ENCODE measurements at regions not wholly inside any gene's neighbourhood (a gene's known extent, or its start where the extent isn't known, plus 50 kb on each side); places are given as distances from the start of the nearest gene placed in this dataset.
"Not testable (repeated sequence)": the region's sequence is repeated elsewhere in the genome, so short reads cannot be mapped to it uniquely, and the experiment has no call there.

DNA sequence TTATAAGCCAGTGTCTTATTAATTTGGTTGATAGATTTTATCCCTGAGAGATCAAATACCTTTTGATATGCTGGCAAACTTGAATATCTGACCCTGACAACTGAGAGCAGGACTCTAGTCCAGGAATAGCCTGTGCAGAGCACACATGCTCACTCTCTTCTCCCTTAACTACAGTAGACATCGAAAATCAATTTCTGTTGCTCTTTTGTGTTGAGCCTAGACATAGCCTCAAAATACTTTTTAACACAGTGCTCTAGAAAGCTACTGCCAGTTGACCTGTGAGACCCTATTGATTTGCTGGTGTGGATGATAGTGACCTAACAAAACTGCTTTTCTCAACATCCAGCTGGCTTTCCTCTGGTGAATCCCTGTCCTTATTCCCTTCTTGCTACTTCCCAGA, 86.4 kb upstream of the ANKRD28 start:
- CTCF ChIA-PET = no interaction called here
- intact Hi-C loops (cut with micrococcal nuclease) = no loop called here
- H3K27me3 Mint-ChIP-seq (ENCODE audit: low read depth) = no peaks in the 10 kb centered on the region
- DNase-seq = no peak
- H3K4me1 Mint-ChIP-seq (ENCODE audit: low read depth) = no peaks in the 10 kb centered on the region
- H3K4me3 Mint-ChIP-seq = no peak overlapping the region
- peaks cover 7% of the 10 kb centered on the region for H3K9me3 Mint-ChIP-seq
- H3K36me3 Mint-ChIP-seq (ENCODE audit: low read depth) = no peaks in the 10 kb centered on the region
- no peak overlapping the region for H3K27ac Mint-ChIP-seq

DNA sequence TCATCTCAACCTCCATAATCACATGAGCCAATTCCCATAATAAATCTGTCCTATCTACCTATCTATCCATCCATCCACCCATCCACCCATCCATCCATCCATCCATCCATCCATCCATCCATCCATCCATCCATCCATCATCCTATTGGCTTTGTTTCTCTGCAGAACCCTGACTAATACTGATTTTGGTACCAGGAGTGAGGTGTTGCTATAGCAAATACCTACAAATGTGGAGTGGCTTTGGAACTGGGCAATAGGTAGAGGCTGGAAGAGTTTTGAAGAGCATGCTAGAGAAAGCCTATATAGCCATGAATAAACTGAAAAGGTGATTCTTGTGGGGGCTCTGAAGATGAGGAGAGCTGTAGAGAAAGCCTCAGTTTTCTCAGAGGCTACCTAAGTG, 88.7 kb upstream of the ANKRD28 start:
- intact Hi-C loops (cut with micrococcal nuclease) = no loop called here
- no peak for DNase-seq
- no peak overlapping the region for H3K4me3 Mint-ChIP-seq
- H3K9me3 Mint-ChIP-seq = peaks cover 7% of the 10 kb centered on the region
- no peaks in the 10 kb centered on the region for H3K4me1 Mint-ChIP-seq (ENCODE audit: low read depth)
- peaks cover 2% of the 10 kb centered on the region for H3K27me3 Mint-ChIP-seq (ENCODE audit: low read depth)
- H3K36me3 Mint-ChIP-seq (ENCODE audit: low read depth) = no peaks in the 10 kb centered on the region
- H3K27ac Mint-ChIP-seq = no peak overlapping the region
- CTCF ChIA-PET = no interaction called here

DNA sequence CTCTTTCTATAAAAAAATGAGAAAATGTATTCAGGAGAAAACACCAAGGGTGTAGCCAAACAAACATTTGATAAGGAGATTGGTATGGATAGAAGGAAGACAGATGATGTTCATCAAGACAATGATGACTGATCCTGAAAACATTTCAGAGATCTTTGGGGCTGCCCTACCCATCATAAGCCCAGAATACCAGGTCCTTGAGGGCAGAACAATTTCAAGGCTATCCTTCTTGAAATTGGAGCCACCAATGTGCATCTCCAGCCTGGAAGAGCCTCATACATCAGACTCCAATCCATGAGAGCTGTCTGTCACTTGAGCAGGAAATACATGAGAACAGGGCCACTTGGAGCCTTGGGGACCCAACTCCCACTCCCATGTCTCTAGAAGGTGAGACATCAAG, 89.5 kb upstream of the ANKRD28 start:
- peaks cover 7% of the 10 kb centered on the region for H3K9me3 Mint-ChIP-seq
- peaks cover 2% of the 10 kb centered on the region for H3K27me3 Mint-ChIP-seq (ENCODE audit: low read depth)
- DNase-seq = no peak
- no peak overlapping the region for H3K4me3 Mint-ChIP-seq
- H3K4me1 Mint-ChIP-seq (ENCODE audit: low read depth) = no peaks in the 10 kb centered on the region
- intact Hi-C loops (cut with micrococcal nuclease) = no loop called here
- H3K36me3 Mint-ChIP-seq (ENCODE audit: low read depth) = no peaks in the 10 kb centered on the region
- CTCF ChIA-PET = no interaction called here
- no peak overlapping the region for H3K27ac Mint-ChIP-seq

DNA sequence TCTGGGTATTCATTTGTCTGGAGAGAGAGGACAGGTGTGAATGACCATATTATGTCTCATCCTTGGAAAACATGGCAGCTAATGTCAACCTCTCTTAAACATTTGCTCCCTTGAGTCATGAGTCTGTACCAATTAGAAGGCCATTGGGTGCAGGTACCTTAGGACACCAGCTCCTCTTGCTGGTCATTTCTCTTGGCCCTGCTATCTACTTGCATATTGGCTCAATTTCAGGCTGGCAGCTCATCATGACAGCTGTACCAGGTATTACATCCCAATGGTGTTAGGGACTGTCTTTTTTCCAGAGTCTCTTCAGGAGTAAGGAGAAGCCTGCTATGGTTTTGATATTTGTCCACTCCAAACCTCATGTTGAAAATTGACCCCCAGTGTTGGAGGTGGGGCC, 92.2 kb upstream of the ANKRD28 start:
- no peak overlapping the region for H3K4me3 Mint-ChIP-seq
- CTCF ChIA-PET = no interaction called here
- intact Hi-C loops (cut with micrococcal nuclease) = no loop called here
- H3K4me1 Mint-ChIP-seq (ENCODE audit: low read depth) = no peaks in the 10 kb centered on the region
- H3K27ac Mint-ChIP-seq = no peak overlapping the region
- peaks cover 7% of the 10 kb centered on the region for H3K9me3 Mint-ChIP-seq
- peaks cover 2% of the 10 kb centered on the region for H3K27me3 Mint-ChIP-seq (ENCODE audit: low read depth)
- no peak for DNase-seq
- H3K36me3 Mint-ChIP-seq (ENCODE audit: low read depth) = no peaks in the 10 kb centered on the region

DNA sequence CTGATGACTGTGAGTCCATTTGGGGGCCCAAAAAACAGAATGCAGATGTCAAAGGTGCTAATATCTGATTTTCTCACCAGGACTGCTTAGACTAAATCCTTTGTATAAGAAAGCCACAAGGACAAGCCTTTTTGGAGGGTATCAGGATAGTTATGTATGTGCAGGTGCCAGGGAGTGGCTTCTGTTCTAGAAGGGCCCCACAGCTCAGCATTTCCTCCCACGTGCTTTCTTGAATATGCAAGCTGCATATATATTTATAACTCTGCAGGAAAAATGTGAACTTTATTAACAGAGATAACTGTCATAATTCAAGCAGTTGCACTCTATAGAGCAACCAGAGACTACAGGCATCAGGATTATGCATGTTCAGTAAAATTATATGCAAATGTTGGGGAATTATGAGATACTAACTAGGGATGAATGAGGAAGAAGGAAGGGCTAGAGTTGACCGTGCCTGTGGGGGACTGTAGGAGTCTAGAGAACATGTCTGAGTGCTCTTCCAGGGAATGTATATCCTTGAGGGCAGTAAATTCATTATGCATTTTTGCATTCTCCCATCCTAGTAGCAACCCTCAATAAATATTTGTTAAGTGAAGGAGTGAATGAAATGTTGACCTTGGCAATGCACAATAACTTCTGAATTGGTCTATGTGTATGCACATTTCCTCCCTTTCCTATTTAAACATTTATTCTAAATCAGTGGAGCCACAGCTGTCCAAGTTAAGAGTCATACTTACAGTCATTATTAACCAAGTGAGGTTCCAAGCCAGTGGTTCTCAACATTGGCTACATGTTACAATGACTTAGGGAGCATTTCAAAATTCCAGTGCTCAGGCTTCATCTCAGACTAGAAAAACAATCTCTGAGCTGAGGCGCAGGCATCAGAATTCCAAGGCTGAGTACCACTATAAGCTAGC, 94.8 kb upstream of the ANKRD28 start:
- intact Hi-C loops (cut with micrococcal nuclease) = no loop called here
- H3K9me3 Mint-ChIP-seq = peaks cover 2% of the 10 kb centered on the region
- H3K27ac Mint-ChIP-seq = no peak overlapping the region
- DNase-seq = no peak
- CTCF ChIA-PET = no interaction called here
- H3K27me3 Mint-ChIP-seq (ENCODE audit: low read depth) = peaks cover 2% of the 10 kb centered on the region
- peaks cover 2% of the 10 kb centered on the region for H3K4me1 Mint-ChIP-seq (ENCODE audit: low read depth)
- no peak overlapping the region for H3K4me3 Mint-ChIP-seq
- H3K36me3 Mint-ChIP-seq (ENCODE audit: low read depth) = no peaks in the 10 kb centered on the region

DNA sequence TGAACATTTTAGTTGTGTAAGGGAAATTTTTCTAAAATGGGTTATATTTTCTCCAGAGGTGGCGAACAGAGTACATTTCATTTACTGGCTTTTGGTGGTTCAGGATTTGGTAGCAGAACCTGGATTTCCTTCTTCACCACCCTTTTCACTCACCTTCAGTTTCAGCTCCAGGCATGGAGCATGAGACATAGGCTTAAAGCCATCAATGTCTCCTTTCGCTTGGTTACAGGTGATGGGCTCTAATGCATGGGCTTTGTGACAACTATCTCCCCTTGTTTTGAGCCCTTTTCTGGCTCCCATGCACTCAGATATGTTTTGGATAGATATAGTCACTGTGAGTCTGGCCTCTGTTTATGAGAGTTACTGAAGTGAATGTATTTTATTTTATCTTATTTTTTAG, 96.6 kb upstream of the ANKRD28 start:
- Mint-ChIP-seq H3K27ac (no peak overlapping the region), H3K27me3 (ENCODE audit: low read depth) (peaks cover 2% of the 10 kb centered on the region), H3K4me1 (ENCODE audit: low read depth) (peaks cover 2% of the 10 kb centered on the region), H3K4me3 (no peak overlapping the region), H3K36me3 (ENCODE audit: low read depth) (no peaks in the 10 kb centered on the region), H3K9me3 (peaks cover 2% of the 10 kb centered on the region)
- DNase-seq = no peak
- CTCF ChIA-PET = no interaction called here
- intact Hi-C loops (cut with micrococcal nuclease) = no loop called here

DNA sequence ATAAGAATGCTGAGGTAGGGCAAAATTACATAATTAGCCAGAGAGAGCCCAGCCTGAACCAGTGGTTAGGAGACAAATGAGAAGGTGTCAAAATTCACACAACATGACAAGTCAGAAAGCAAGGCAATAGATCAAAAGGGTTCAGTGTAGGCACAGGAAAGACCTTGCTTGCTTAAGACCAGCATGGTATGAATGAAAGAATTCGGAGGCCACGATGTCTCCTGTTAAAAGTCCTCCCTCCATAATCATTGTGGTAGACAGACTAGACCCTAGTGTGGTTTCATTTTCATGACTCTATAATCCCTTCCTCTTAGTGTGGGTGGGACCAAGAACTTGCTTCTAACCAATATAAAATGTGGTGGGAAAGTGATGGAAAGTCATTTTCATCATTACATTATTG, 98.7 kb upstream of the ANKRD28 start:
- H3K4me3 Mint-ChIP-seq = no peak overlapping the region
- no peaks in the 10 kb centered on the region for H3K36me3 Mint-ChIP-seq (ENCODE audit: low read depth)
- no peaks in the 10 kb centered on the region for H3K27me3 Mint-ChIP-seq (ENCODE audit: low read depth)
- CTCF ChIA-PET = no interaction called here
- peaks cover 2% of the 10 kb centered on the region for H3K4me1 Mint-ChIP-seq (ENCODE audit: low read depth)
- peaks cover 2% of the 10 kb centered on the region for H3K9me3 Mint-ChIP-seq
- intact Hi-C loops (cut with micrococcal nuclease) = no loop called here
- no peak for DNase-seq
- H3K27ac Mint-ChIP-seq = no peak overlapping the region

DNA sequence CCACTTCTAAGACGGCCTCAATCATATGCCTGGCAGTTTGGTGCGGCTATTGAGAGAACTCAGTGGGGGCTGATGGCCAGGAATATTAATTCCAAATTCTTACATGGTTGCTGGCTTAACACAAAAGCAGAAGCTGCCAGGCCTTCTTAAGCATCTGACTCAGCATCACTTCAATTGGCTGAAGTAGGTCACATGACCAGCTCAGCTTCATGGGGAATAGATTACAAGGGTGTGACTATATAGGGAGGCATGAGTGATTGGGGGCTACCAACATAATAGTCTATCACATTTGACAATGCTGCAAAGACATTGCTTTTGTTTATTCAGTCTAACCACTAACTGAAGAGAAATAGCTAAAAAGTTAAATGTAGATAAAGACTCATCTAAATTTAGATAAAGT, 101.6 kb upstream of the ANKRD28 start:
- CTCF ChIA-PET = no interaction called here
- H3K27ac Mint-ChIP-seq = no peak overlapping the region
- no peak for DNase-seq
- intact Hi-C loops (cut with micrococcal nuclease) = no loop called here
- no peaks in the 10 kb centered on the region for H3K27me3 Mint-ChIP-seq (ENCODE audit: low read depth)
- no peaks in the 10 kb centered on the region for H3K36me3 Mint-ChIP-seq (ENCODE audit: low read depth)
- H3K4me1 Mint-ChIP-seq (ENCODE audit: low read depth) = peaks cover 2% of the 10 kb centered on the region
- peaks cover 2% of the 10 kb centered on the region for H3K9me3 Mint-ChIP-seq
- no peak overlapping the region for H3K4me3 Mint-ChIP-seq

DNA sequence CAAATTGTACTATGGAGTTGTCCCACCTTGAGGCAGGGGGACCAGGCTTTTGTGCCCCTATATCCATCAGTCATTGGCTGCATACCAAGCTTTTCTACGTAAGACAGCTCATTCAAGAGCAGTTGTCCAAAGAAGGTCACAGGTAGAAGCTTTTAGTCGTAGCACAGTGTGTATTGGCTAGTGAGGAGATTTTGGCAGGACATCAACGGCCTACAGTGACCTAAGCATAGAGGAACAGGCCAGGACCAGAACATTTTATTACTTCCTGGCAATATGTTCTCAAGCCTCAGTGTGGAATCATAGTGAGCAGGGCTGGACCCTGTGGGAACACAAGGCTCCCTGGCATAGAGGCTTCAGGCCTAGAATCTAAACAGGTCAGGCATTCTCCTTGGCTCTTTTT, 105.4 kb upstream of the ANKRD28 start:
- Mint-ChIP-seq H3K4me1 (ENCODE audit: low read depth) (no peaks in the 10 kb centered on the region), H3K36me3 (ENCODE audit: low read depth) (no peaks in the 10 kb centered on the region), H3K4me3 (no peak overlapping the region), H3K27ac (no peak overlapping the region), H3K9me3 (peaks cover 3% of the 10 kb centered on the region), H3K27me3 (ENCODE audit: low read depth) (no peaks in the 10 kb centered on the region)
- DNase-seq = no peak
- intact Hi-C loops (cut with micrococcal nuclease) = no loop called here
- CTCF ChIA-PET = no interaction called here

DNA sequence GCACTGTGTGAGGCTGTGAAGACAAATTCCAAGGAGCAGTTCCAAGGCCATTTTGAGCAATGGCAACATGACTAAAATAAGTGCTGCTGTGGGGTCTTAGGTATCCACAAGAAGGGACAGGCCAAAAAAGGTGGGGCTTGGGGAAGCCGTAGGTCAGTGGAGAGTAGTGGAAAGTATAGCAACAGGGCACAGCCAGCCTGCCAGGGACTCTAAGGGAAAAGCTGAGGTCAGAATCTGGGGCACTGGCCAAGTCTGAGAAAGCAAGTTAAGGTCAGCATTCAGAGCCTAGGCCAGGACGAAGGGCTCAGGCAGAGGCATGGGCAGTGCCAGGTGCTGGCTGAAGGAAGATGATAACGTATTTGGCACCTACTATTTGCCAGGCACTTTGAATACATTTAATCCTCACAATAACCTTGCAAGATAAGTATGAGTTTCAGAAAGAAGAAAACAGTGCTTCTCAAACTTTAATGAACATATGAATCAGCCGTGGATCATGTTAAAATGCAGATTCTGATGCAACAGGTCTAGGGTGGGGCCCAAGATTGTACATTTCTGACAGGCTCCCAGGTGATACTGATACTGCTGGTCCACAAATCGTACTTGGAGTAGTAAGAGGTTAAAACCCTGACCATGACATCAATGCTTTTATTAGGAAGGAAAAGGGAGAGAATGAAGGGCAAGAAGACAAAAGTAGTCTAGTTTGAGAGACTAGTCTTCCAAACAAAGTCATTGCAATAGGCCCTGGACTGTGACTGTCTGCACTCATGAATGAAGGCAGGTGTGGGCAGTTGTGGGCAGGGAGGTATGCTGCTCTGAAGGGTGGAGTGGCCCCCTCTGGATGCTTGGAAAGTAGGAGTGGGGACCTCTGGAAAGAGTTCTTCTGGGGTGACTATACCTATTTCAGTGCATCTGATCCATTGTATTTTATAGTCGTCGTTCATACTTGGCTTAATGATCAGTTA, 106.3 kb upstream of the ANKRD28 start:
- Mint-ChIP-seq H3K36me3 (ENCODE audit: low read depth) (no peaks in the 10 kb centered on the region), H3K27ac (no peak overlapping the region), H3K4me3 (no peak overlapping the region), H3K27me3 (ENCODE audit: low read depth) (no peaks in the 10 kb centered on the region), H3K9me3 (peaks cover 3% of the 10 kb centered on the region), H3K4me1 (ENCODE audit: low read depth) (no peaks in the 10 kb centered on the region)
- CTCF ChIA-PET = no interaction called here
- intact Hi-C loops (cut with micrococcal nuclease) = no loop called here
- DNase-seq = no peak

DNA sequence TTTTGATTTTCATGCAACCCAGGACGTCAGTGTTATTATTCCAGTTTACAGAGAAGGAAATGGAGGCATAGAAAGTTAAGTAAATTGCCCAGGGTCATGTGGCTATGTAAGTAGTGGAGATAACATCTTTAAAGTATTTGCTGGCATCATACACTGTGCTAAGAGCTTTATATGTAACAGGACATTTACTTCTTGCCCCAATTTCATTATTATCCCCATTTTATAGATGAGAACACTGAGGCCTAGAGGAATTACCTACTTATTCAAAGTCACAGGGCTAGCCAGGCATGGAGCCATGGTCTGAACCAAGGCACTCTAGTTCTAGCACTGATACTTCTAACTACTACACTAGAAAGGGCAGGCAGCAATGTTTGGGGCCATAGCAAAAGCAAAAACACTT, 107.3 kb upstream of the ANKRD28 start:
- CTCF ChIA-PET = no interaction called here
- Mint-ChIP-seq H3K4me3 (no peak overlapping the region), H3K27me3 (ENCODE audit: low read depth) (no peaks in the 10 kb centered on the region), H3K27ac (no peak overlapping the region), H3K36me3 (ENCODE audit: low read depth) (no peaks in the 10 kb centered on the region), H3K9me3 (peaks cover 3% of the 10 kb centered on the region), H3K4me1 (ENCODE audit: low read depth) (no peaks in the 10 kb centered on the region)
- intact Hi-C loops (cut with micrococcal nuclease) = no loop called here
- DNase-seq = no peak

DNA sequence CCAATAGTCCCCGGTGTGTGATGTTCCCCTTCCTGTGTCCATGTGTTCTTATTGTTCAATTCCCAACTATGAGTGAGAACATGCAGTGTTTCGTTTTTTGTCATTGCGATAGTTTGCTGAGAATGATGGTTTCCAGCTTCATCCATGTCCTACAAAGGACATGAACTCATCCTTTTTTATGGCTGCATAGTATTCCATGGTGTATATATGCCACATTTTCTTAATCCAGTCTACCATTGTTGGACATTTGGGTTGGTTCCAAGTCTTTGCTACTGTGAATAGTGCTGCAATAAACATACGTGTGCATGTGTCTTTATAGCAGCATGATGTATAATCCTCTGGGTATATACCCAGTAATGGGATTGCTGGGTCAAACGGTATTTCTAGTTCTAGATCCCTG, 109.6 kb upstream of the ANKRD28 start:
- intact Hi-C loops (cut with micrococcal nuclease) = not testable (repeated sequence)

DNA sequence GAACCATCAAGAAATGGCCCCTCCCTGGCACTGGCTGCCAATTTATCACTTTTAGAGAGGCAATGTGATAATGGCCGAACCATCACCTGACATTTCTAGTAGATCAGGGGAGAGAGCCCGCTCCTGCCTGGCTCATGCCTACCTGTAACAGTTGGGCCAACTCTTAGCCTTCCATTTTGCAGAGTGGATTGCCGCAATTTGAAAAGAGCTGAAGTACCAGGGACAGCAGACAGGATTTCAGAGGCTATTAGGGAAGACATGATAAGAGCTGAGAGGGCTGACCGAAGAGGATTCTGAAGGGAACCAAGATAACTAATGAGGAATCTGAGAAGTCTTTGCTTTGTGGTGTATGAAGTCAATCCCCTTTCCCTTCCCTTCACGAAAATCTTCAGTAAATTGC, 121.2 kb upstream of the ANKRD28 start:
- H3K27me3 Mint-ChIP-seq (ENCODE audit: low read depth) = no peaks in the 10 kb centered on the region
- no peak overlapping the region for H3K27ac Mint-ChIP-seq
- no peaks in the 10 kb centered on the region for H3K4me1 Mint-ChIP-seq (ENCODE audit: low read depth)
- CTCF ChIA-PET = no interaction called here
- no peak for DNase-seq
- no peaks in the 10 kb centered on the region for H3K36me3 Mint-ChIP-seq (ENCODE audit: low read depth)
- intact Hi-C loops (cut with micrococcal nuclease) = no loop called here
- no peaks in the 10 kb centered on the region for H3K9me3 Mint-ChIP-seq
- H3K4me3 Mint-ChIP-seq = no peak overlapping the region

More for the DNA sequence above, 109.6 kb upstream of the ANKRD28 start:
- H3K27ac Mint-ChIP-seq; H3K27me3 Mint-ChIP-seq (ENCODE audit: low read depth); H3K36me3 Mint-ChIP-seq (ENCODE audit: low read depth); H3K4me3 Mint-ChIP-seq; H3K4me1 Mint-ChIP-seq (ENCODE audit: low read depth); DNase-seq; CTCF ChIA-PET: not testable (repeated sequence)
- H3K9me3 Mint-ChIP-seq = peaks cover 14% of the 10 kb centered on the region
